GM21360 (cell line): ENCODE measurements at regions not wholly inside any gene's neighbourhood (a gene's known extent, or its start where the extent isn't known, plus 50 kb on each side); places are given as distances from the start of the nearest gene placed in this dataset.
"Not testable (repeated sequence)": the region's sequence is repeated elsewhere in the genome, so short reads cannot be mapped to it uniquely, and the experiment has no call there.

Experiments used
- ATAC-seq: cut with Tn5 transposase; IDR thresholded peaks from one replicate; pipeline ENCODE4 v1.9.1; 2021; ENCODE audit warnings: mild to moderate bottlenecking, moderate library complexity; ENCODE audit not compliant: unreplicated experiment

- no peak for ATAC-seq
These were observed 907.0 kb downstream of the RAPGEF2 start for GRCh38 chr4:160009656-160010493.

GRCh38 chr4:160019936-160020335 lies 917.1 kb downstream of the RAPGEF2 start:
- ATAC-seq: no peak

GRCh38 chr4:160020804-160021203 lies 917.9 kb downstream of the RAPGEF2 start:
- no peak for ATAC-seq

- ATAC-seq: no peak
These were observed 919.0 kb downstream of the RAPGEF2 start for GRCh38 chr4:160021870-160022269.

- ATAC-seq: no peak
These were observed 923.8 kb downstream of the RAPGEF2 start for GRCh38 chr4:160026721-160027120.

GRCh38 chr4:160034501-160034900 lies 931.6 kb downstream of the RAPGEF2 start:
- no peak for ATAC-seq

- ATAC-seq: no peak
These were observed 935.7 kb downstream of the RAPGEF2 start for GRCh38 chr4:160038615-160039014.

- no peak for ATAC-seq
These were observed 941.8 kb downstream of the RAPGEF2 start for GRCh38 chr4:160044693-160045092.

- ATAC-seq: no peak
These were observed 979.7 kb downstream of the RAPGEF2 start for GRCh38 chr4:160082432-160083207.

- ATAC-seq: no peak
These were observed 988.8 kb downstream of the RAPGEF2 start for GRCh38 chr4:160091631-160092030.

- no peak for ATAC-seq
These were observed 997.4 kb downstream of the RAPGEF2 start for GRCh38 chr4:160100316-160100715.

GRCh38 chr4:160110891-160111290 lies 1008.0 kb downstream of the RAPGEF2 start:
- no peak for ATAC-seq

GRCh38 chr4:160117686-160118085 lies 1014.8 kb downstream of the RAPGEF2 start:
- no peak for ATAC-seq

GRCh38 chr4:160125576-160126287 lies 1022.9 kb downstream of the RAPGEF2 start:
- ATAC-seq: not testable (repeated sequence)

GRCh38 chr4:160127211-160127610 lies 1024.3 kb downstream of the RAPGEF2 start:
- no peak for ATAC-seq

GRCh38 chr4:160129439-160129838 lies 1026.6 kb downstream of the RAPGEF2 start:
- no peak for ATAC-seq

GRCh38 chr4:160136021-160136420 lies 1033.1 kb downstream of the RAPGEF2 start:
- no peak for ATAC-seq

GRCh38 chr4:160141206-160141605 lies 1038.3 kb downstream of the RAPGEF2 start:
- ATAC-seq: no peak

- ATAC-seq: peak; percentile 95
These were observed 1039.7 kb downstream of the RAPGEF2 start for GRCh38 chr4:160142579-160142978.

GRCh38 chr4:160143574-160143973 lies 1040.7 kb downstream of the RAPGEF2 start:
- no peak for ATAC-seq

GRCh38 chr4:160159457-160159856 lies 1056.6 kb downstream of the RAPGEF2 start:
- ATAC-seq: no peak
